ENCODE measurements at regions not wholly inside any gene's neighbourhood (a gene's known extent, or its start where the extent isn't known, plus 50 kb on each side); places are given as distances from the start of the nearest gene placed in this dataset.
A peak's percentile ranks its signal among the peaks of the same experiment; 100 is the strongest.

- no peak for TF ChIP-seq HIC1 (tag by site-specific recombination; IDR thresholded peaks at IDR 0.05)
- TF ChIP-seq BCL11A (tag by site-specific recombination; IDR thresholded peaks at IDR 0.05; ENCODE audit: low read depth): no peak
- TF ChIP-seq ZNF121 (tag by site-specific recombination; IDR thresholded peaks at IDR 0.05): no peak
- TF ChIP-seq ZNF132 (tag by site-specific recombination; IDR thresholded peaks at IDR 0.05; ENCODE audit: borderline replicate concordance): no peak
- TF ChIP-seq, protein P1, sequence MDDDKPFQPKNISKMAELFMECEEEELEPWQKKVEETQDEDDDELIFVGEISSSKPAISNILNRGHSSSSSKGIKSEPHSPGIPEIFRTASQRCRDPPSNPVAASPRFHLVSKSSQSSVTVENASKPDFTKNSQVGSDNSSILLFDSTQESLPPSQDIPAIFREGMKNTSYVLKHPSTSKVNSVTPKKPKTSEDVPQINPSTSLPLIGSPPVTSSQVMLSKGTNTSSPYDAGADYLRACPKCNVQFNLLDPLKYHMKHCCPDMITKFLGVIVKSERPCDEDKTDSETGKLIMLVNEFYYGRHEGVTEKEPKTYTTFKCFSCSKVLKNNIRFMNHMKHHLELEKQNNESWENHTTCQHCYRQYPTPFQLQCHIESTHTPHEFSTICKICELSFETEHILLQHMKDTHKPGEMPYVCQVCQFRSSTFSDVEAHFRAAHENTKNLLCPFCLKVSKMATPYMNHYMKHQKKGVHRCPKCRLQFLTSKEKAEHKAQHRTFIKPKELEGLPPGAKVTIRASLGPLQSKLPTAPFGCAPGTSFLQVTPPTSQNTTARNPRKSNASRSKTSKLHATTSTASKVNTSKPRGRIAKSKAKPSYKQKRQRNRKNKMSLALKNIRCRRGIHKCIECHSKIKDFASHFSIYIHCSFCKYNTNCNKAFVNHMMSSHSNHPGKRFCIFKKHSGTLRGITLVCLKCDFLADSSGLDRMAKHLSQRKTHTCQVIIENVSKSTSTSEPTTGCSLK (tag by site-specific recombination; IDR thresholded peaks at IDR 0.05): no peak
- TF ChIP-seq, protein P2, sequence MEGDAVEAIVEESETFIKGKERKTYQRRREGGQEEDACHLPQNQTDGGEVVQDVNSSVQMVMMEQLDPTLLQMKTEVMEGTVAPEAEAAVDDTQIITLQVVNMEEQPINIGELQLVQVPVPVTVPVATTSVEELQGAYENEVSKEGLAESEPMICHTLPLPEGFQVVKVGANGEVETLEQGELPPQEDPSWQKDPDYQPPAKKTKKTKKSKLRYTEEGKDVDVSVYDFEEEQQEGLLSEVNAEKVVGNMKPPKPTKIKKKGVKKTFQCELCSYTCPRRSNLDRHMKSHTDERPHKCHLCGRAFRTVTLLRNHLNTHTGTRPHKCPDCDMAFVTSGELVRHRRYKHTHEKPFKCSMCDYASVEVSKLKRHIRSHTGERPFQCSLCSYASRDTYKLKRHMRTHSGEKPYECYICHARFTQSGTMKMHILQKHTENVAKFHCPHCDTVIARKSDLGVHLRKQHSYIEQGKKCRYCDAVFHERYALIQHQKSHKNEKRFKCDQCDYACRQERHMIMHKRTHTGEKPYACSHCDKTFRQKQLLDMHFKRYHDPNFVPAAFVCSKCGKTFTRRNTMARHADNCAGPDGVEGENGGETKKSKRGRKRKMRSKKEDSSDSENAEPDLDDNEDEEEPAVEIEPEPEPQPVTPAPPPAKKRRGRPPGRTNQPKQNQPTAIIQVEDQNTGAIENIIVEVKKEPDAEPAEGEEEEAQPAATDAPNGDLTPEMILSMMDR (tag by site-specific recombination; IDR thresholded peaks at IDR 0.05): no peak
- no peak for TF ChIP-seq GFI1B (tag by site-specific recombination; IDR thresholded peaks at IDR 0.05)
- TF ChIP-seq ZBTB8A (tag by site-specific recombination; IDR thresholded peaks at IDR 0.05): 0 out of 2 replicates have a peak, but pooled peaks have one; percentile 19
- TF ChIP-seq ZBTB20 (tag by site-specific recombination; IDR thresholded peaks at IDR 0.05): no peak
- peak; percentile 84; the same call in 1 of the 2 replicates for TF ChIP-seq IKZF3 (tag by site-specific recombination; IDR thresholded peaks at IDR 0.05)
- no peak for TF ChIP-seq ZNF175 (tag by site-specific recombination; IDR thresholded peaks at IDR 0.05)
- no peak for TF ChIP-seq ZNF791 (tag by site-specific recombination; IDR thresholded peaks at IDR 0.05)
- TF ChIP-seq ZNF488 (tag by site-specific recombination; IDR thresholded peaks at IDR 0.05): no peak
- TF ChIP-seq FEZF1 (tag by site-specific recombination; IDR thresholded peaks at IDR 0.05): peak; percentile 8; the same call in 1 of the 2 replicates
- TF ChIP-seq, protein P3, sequence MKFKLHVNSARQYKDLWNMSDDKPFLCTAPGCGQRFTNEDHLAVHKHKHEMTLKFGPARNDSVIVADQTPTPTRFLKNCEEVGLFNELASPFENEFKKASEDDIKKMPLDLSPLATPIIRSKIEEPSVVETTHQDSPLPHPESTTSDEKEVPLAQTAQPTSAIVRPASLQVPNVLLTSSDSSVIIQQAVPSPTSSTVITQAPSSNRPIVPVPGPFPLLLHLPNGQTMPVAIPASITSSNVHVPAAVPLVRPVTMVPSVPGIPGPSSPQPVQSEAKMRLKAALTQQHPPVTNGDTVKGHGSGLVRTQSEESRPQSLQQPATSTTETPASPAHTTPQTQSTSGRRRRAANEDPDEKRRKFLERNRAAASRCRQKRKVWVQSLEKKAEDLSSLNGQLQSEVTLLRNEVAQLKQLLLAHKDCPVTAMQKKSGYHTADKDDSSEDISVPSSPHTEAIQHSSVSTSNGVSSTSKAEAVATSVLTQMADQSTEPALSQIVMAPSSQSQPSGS (tag by site-specific recombination; IDR thresholded peaks at IDR 0.05; ENCODE audit: low read depth): no peak
- TF ChIP-seq ZNF585B (tag by site-specific recombination; IDR thresholded peaks at IDR 0.05): no peak
- TF ChIP-seq ZSCAN23 (tag by site-specific recombination; IDR thresholded peaks at IDR 0.05): no peak
- TF ChIP-seq ZNF2 (tag by site-specific recombination; IDR thresholded peaks at IDR 0.05): 0 out of 2 replicates have a peak, but pooled peaks have one; percentile 50
- no peak for TF ChIP-seq ZNF626 (tag by site-specific recombination; IDR thresholded peaks at IDR 0.05)
- TF ChIP-seq HOXA7 (CRISPR knock-in tag; IDR thresholded peaks at IDR 0.05; ENCODE audit: borderline replicate concordance): no peak
- TF ChIP-seq ZNF324 (tag by site-specific recombination; IDR thresholded peaks at IDR 0.05): peak; percentile 86; the same call in 1 of the 2 replicates
- no peak for TF ChIP-seq ZNF202 (tag by site-specific recombination; IDR thresholded peaks at IDR 0.05; ENCODE audit: borderline replicate concordance)
- TF ChIP-seq ZNF843 (tag by site-specific recombination; IDR thresholded peaks at IDR 0.05): peak; percentile 58; the same call in 1 of the 2 replicates
- TF ChIP-seq, protein P4, sequence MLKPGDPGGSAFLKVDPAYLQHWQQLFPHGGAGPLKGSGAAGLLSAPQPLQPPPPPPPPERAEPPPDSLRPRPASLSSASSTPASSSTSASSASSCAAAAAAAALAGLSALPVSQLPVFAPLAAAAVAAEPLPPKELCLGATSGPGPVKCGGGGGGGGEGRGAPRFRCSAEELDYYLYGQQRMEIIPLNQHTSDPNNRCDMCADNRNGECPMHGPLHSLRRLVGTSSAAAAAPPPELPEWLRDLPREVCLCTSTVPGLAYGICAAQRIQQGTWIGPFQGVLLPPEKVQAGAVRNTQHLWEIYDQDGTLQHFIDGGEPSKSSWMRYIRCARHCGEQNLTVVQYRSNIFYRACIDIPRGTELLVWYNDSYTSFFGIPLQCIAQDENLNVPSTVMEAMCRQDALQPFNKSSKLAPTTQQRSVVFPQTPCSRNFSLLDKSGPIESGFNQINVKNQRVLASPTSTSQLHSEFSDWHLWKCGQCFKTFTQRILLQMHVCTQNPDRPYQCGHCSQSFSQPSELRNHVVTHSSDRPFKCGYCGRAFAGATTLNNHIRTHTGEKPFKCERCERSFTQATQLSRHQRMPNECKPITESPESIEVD (tag by site-specific recombination; IDR thresholded peaks at IDR 0.05): no peak
- peak; percentile 81; the same call in 1 of the 2 replicates for TF ChIP-seq ZNF692 (tag by site-specific recombination; IDR thresholded peaks at IDR 0.05)
- TF ChIP-seq KLF9 (tag by site-specific recombination; IDR thresholded peaks at IDR 0.05; ENCODE audit: low read depth): no peak
- TF ChIP-seq ZFHX2 (tag by site-specific recombination; conservative IDR thresholded peaks at IDR 0.05): peak; percentile 82
- TF ChIP-seq ZNF138 (tag by site-specific recombination; IDR thresholded peaks at IDR 0.05; ENCODE audit: borderline replicate concordance): no peak
- TF ChIP-seq ZNF146 (tag by site-specific recombination; IDR thresholded peaks at IDR 0.05): no peak
- TF ChIP-seq ZNF404 (tag by site-specific recombination; IDR thresholded peaks at IDR 0.05): no peak
Observed at GRCh38 chr1:234755449-234755863, 145.5 kb upstream of the IRF2BP2 start (continued).

Data from HEK293 (cell line).